ENCODE measurements at regions not wholly inside any gene's neighbourhood (a gene's known extent, or its start where the extent isn't known, plus 50 kb on each side); places are given as distances from the start of the nearest gene placed in this dataset.

GRCh38 chr6:148059869-148060268 lies 282.8 kb upstream of the SASH1 start:
- ChIA-PET CTCF (no interaction called here), POLR2A (ENCODE audit: unreplicated experiment) (no interaction called here)
- no peak overlapping the region for H2BK120ac ChIP-seq (ENCODE audit: low read depth, low read length)
- no peaks in the 10 kb centered on the region for H3K27me3 ChIP-seq (ENCODE audit: control insufficient read depth, insufficient read depth, low read length)
- H3K4ac ChIP-seq (ENCODE audit: low read depth, low read length), result no peak overlapping the region
- WGBS, 2 experiments (ENCODE audit: extremely low coverage in 2 of 2, insufficient read length in 1 of 2), result no CpG with 5 or more reads among the region's 1 CpG
- no peak for TF ChIP-seq MAZ (IDR thresholded peaks at IDR 0.05; ENCODE audit: borderline replicate concordance, low read depth, low read length)
- TF ChIP-seq MAFK (IDR thresholded peaks at IDR 0.05; ENCODE audit: low read depth, low read length), result no peak
- TF ChIP-seq BHLHE40 (IDR thresholded peaks at IDR 0.05; ENCODE audit: low read depth, low read length), result no peak
- TF ChIP-seq FOS (IDR thresholded peaks at IDR 0.05; ENCODE audit: low read depth, low read length), result no peak
- TF ChIP-seq RAD21 (IDR thresholded peaks at IDR 0.05; ENCODE audit: low read length), result no peak
- no peaks in the 10 kb centered on the region for H3K36me3 ChIP-seq (ENCODE audit: control insufficient read depth, insufficient read depth, low read length)
- no peak overlapping the region for H4K5ac ChIP-seq (ENCODE audit: low read depth, low read length)
- H2BK15ac ChIP-seq (ENCODE audit: low read depth, low read length), result no peak overlapping the region
- no peak overlapping the region for H4K91ac ChIP-seq (ENCODE audit: insufficient read depth, low read depth, low read length)
- H3K9ac ChIP-seq (ENCODE audit: low read depth, low read length), result no peak overlapping the region
- no peaks in the 10 kb centered on the region for H3K4me1 ChIP-seq (ENCODE audit: control insufficient read depth, insufficient read depth, low read length)
- no peak overlapping the region for H4K8ac ChIP-seq (ENCODE audit: low read depth in 2 of 2, low read length in 2 of 2)
- no peak overlapping the region for H2BK5ac ChIP-seq (ENCODE audit: low read depth, low read length, poor library complexity, severe bottlenecking)
- H2AFZ ChIP-seq (replicated peaks; ENCODE audit: low read length, poor library complexity), result no peak overlapping the region
- no peak overlapping the region for H3K23ac ChIP-seq (ENCODE audit: low read depth, low read length)
- H3K27ac ChIP-seq (ENCODE audit: insufficient read depth, low read length), result no peak overlapping the region
- dilution Hi-C loops (cut with HindIII; ENCODE audit: low sequenced_read_pairs, unreplicated experiment), result no loop called here
- no peak overlapping the region for H3K4me2 ChIP-seq (ENCODE audit: low read depth, low read length)
- H2AK9ac ChIP-seq (replicated peaks; ENCODE audit: low read depth, low read length, poor library complexity), result no peak overlapping the region
- intact Hi-C loops (cut with micrococcal nuclease), result no loop called here
- H2AK5ac ChIP-seq (ENCODE audit: low read depth, low read length), result no peak overlapping the region
- H3K9me1 ChIP-seq (ENCODE audit: insufficient read depth, low read length), result no peaks in the 10 kb centered on the region
- no peaks in the 10 kb centered on the region for H3K79me1 ChIP-seq (ENCODE audit: low read depth in 1 of 2, low read length in 2 of 2)
- DNase-seq, result no peak
- H3K18ac ChIP-seq (ENCODE audit: low read depth, low read length), result no peak overlapping the region
- H3K14ac ChIP-seq (replicated peaks; ENCODE audit: low read depth, low read length), result no peak overlapping the region
- no peak overlapping the region for H3K56ac ChIP-seq (ENCODE audit: extremely low read depth, insufficient read depth, low read length)
- 0 out of 2 replicates have a peak, but pooled peaks cover 3% of the 10 kb centered on the region for H3K9me3 ChIP-seq (ENCODE audit: control insufficient read depth, insufficient read depth, low read length)
- BruUV-seq (replicated peaks), result no TSS peak
- in situ Hi-C loops (cut with MboI; ENCODE audit: low sequenced_read_pairs), result no loop called here
- H4K20me1 ChIP-seq (ENCODE audit: insufficient read depth, low read length), result no peaks in the 10 kb centered on the region
- no peak overlapping the region for H2BK20ac ChIP-seq (ENCODE audit: low read depth, low read length)
- H3K4me3 ChIP-seq (ENCODE audit: insufficient read depth, low read depth, low read length), result no peak overlapping the region
- ATAC-seq (ENCODE audit: low read depth), result no peak

Measured in IMR-90 (cell line).